Stomach (tissue), 8 donors: ENCODE measurements at regions not wholly inside any gene's neighbourhood (a gene's known extent, or its start where the extent isn't known, plus 50 kb on each side); places are given as distances from the start of the nearest gene placed in this dataset.

ENCODE experiments used
- DNase-seq, 2 donors: peaks; one replicate each; pipeline versions ENCODE4 v3.0.0 to v3.0.0-alpha.2; 2013 to 2019
- H3K27ac ChIP-seq, 5 donors: fragments of 200-600 bp in 4 of 5; sonication (generic) in 4 of 5; one replicate each; pipeline ENCODE4 v1.5.1; 2013 to 2019; ENCODE audit warnings: mild to moderate bottlenecking in 1 of 5, moderate library complexity in 1 of 5
- H3K27me3 ChIP-seq, 3 donors: fragments of 200-600 bp; sonication (generic); one replicate each; pipeline ENCODE4 v1.5.1; 2017 to 2019; ENCODE audit warnings: mixed run types in 1 of 3
- H3K36me3 ChIP-seq, 4 donors: fragments of 200-600 bp; sonication (generic); 1 replicate in 3 of 4; 2 replicates in 1 of 4; pipeline ENCODE4 v1.5.1; 2016 to 2019
- H3K4me1 ChIP-seq, 4 donors: fragments of 200-600 bp; sonication (generic); one replicate each; pipeline ENCODE4 v1.5.1; 2016 to 2019
- H3K4me3 ChIP-seq, 4 donors: fragments of 200-600 bp; sonication (generic) in 3 of 4; one replicate each; pipeline ENCODE4 v1.5.1; 2016 to 2019; ENCODE audit warnings: mild to moderate bottlenecking in 1 of 4
- H3K9me3 ChIP-seq, 4 donors: fragments of 200-600 bp; sonication (generic); one replicate each; pipeline ENCODE4 v1.5.1; 2016 to 2019
- CTCF ChIP-seq, 7 experiments: fragments of 450-650 bp in 4 of 7; fragments of 200-600 bp in 3 of 7; sonication (generic) in 3 of 7; IDR thresholded peaks; one replicate each; pipeline ENCODE4 v1.5.1; 2016 to 2019; ENCODE audit warnings: antibody characterized with exemption in 7 of 7, control low read depth in 2 of 7, mild to moderate bottlenecking in 1 of 7
- EP300 ChIP-seq: sonication (generic); formaldehyde crosslinking; IDR thresholded peaks from one replicate; pipeline ENCODE4 v1.6.1; 2017; ENCODE audit warnings: antibody characterized with exemption
- POLR2A ChIP-seq, 4 donors: fragments of 450-650 bp; IDR thresholded peaks; one replicate each; pipeline ENCODE4 v1.6.1; 2016; ENCODE audit warnings: antibody characterized with exemption in 4 of 4, control low read depth in 2 of 4, mild to moderate bottlenecking in 1 of 4, moderate library complexity in 1 of 4
- POLR2AphosphoS5 ChIP-seq, 3 donors: sonication (generic); formaldehyde crosslinking; IDR thresholded peaks; one replicate each; pipeline ENCODE4 v1.6.1; 2016; ENCODE audit warnings: antibody characterized with exemption in 3 of 3
- WGBS, 5 donors: extraction: QIAGEN DNeasy Blood & Tissue Kit in 3 of 5; methylation state at CpG; one replicate each; pipeline versions ENCODE4 v1.1.5 to v1.1.7; 2013 to 2018; 5-methylcytosine and 5-hydroxymethylcytosine counted together
- intact Hi-C: fragments of 100-400 bp; cut with DNase I; formaldehyde crosslinking; loops from one replicate; pipeline ENCODE4 v1.15.1; 2023; ENCODE audit warnings: low total_unique reads
- donor health status: healthy with polysubstance abuse.
- donor health status: Bipolar disorder and iron deficiency.
- donor health status: healthy.

- Histone ChIP-seq H3K9me3 (peaks cover 0 to 9% (median 6%) of the 10 kb centered on the region in 4 donors), H3K36me3 (no peaks in the 10 kb centered on the region), H3K27ac (no peak overlapping the region), H3K4me1 (no peaks in the 10 kb centered on the region), H3K27me3 (no peaks in the 10 kb centered on the region), H3K4me3 (no peak overlapping the region)
- peak in 1 of 2 donors; percentile 9 for DNase-seq
- WGBS, 5 donors = 35 to 54% (median 37%) methylated on average over 2 of the region's 2 CpGs
- intact Hi-C loops = no loop called here
- TF ChIP-seq POLR2AphosphoS5 (IDR thresholded peaks at IDR 0.05) (no peak), CTCF (IDR thresholded peaks at IDR 0.05) (no peak), EP300 (no peak), POLR2A (IDR thresholded peaks at IDR 0.05) (no peak)
Observed at GRCh38 chr6:92460133-92460532, 959.2 kb downstream of the EPHA7 start.

- Histone ChIP-seq H3K27me3 (no peaks in the 10 kb centered on the region), H3K36me3 (no peaks in the 10 kb centered on the region), H3K9me3 (peaks cover 0 to 4% (median 1%) of the 10 kb centered on the region in 4 donors), H3K4me3 (no peak overlapping the region), H3K27ac (no peak overlapping the region), H3K4me1 (no peaks in the 10 kb centered on the region)
- intact Hi-C loops = no loop called here
- 0 to 36% (median 4%) methylated on average over 1 of the region's 1 CpG for WGBS, 5 donors
- no peak for TF ChIP-seq POLR2AphosphoS5 (IDR thresholded peaks at IDR 0.05)
- TF ChIP-seq CTCF (IDR thresholded peaks at IDR 0.05) = no peak
- TF ChIP-seq POLR2A (IDR thresholded peaks at IDR 0.05) = no peak
- TF ChIP-seq EP300 = no peak
- peak in 1 of 2 donors; percentile 22 for DNase-seq
Observed at GRCh38 chr6:92459606-92460005, 959.8 kb downstream of the EPHA7 start.

- H3K9me3 ChIP-seq = peaks cover 0 to 6% (median 0%) of the 10 kb centered on the region in 4 donors
- TF ChIP-seq POLR2A (IDR thresholded peaks at IDR 0.05) (no peak), POLR2AphosphoS5 (IDR thresholded peaks at IDR 0.05) (no peak), EP300 (no peak), CTCF (IDR thresholded peaks at IDR 0.05) (no peak)
Observed at GRCh38 chr6:92446052-92446451, 973.3 kb downstream of the EPHA7 start.

GRCh38 chr6:92433911-92434310 lies 985.4 kb downstream of the EPHA7 start:
- Histone ChIP-seq H3K4me1 (no peaks in the 10 kb centered on the region), H3K4me3 (no peak overlapping the region), H3K27ac (no peak overlapping the region), H3K27me3 (no peaks in the 10 kb centered on the region), H3K9me3 (no peaks in the 10 kb centered on the region), H3K36me3 (no peaks in the 10 kb centered on the region)
- no peak for DNase-seq
- TF ChIP-seq POLR2AphosphoS5 (IDR thresholded peaks at IDR 0.05) (no peak), CTCF (IDR thresholded peaks at IDR 0.05) (no peak)
- WGBS, 5 donors = 47 to 74% (median 58%) methylated on average over 1 of the region's 1 CpG
- intact Hi-C loops = no loop called here

More at GRCh38 chr6:92446052-92446451, 973.3 kb downstream of the EPHA7 start:
- intact Hi-C loops = no loop called here
- H3K36me3 ChIP-seq = no peaks in the 10 kb centered on the region
- H3K4me3 ChIP-seq = no peak overlapping the region
- H3K27me3 ChIP-seq = no peaks in the 10 kb centered on the region
- WGBS, 5 donors = 61 to 81% (median 74%) methylated on average over 3 of the region's 3 CpGs
- H3K4me1 ChIP-seq = no peaks in the 10 kb centered on the region
- H3K27ac ChIP-seq = no peak overlapping the region
- no peak for DNase-seq
